AG20443 (cell line): ENCODE measurements at regions not wholly inside any gene's neighbourhood (a gene's known extent, or its start where the extent isn't known, plus 50 kb on each side); places are given as distances from the start of the nearest gene placed in this dataset.

Source experiments
- DNase-seq: peaks from one replicate; pipeline ENCODE4 v3.0.0; 2012; ENCODE audit warnings: low spot score, mixed read lengths

DNA sequence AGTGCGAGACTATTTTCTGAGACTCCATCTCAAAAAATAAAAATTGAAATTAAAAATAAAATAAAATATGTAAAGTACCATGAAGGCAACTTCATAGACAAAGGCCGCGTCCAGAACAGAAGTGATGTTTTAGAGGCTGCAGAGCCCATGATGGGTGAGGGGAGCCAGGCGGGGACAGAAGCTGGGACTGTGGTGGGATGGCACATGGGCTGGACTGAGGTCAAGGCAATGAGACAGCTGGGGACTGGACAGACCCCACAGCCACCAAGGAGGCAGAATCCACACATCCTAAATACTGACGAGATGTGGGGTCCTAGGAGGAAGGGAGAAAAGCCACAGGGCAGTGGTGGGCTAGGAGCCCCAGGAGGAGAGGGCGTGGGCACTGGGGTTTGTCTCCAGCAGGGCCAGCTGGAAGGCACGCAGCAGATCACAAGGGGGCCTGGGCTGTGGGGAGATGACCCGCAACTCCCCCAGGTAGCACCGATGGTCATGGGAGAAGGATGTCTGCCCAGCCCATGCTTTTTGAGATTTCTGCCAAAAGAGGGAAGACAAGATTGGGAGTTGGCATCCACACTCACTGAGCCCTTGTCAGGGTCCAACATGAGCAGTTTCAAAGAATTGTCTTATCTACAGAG is 74.3 kb downstream of the KCNF1 start:
- DNase-seq = no peak

DNA sequence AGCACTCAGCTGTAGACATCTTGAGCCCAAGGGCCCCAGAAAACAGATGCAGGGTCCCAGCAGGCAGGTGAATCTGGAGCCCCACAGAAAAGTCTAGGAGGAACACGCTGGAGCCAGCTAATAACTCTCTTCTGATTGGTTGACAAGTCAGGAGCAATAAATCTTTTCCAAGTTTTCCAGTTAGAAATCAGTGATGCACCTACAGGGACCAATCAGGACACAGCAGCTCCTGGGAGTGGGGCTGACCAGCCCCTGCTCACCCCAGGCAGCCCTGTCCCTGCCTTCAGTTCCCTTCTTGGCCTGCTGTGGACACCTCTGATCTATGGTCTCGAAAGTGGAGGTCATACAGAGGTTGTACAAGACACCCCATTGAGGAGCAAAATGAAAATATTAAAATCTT is 75.7 kb downstream of the KCNF1 start:
- no peak for DNase-seq

DNA sequence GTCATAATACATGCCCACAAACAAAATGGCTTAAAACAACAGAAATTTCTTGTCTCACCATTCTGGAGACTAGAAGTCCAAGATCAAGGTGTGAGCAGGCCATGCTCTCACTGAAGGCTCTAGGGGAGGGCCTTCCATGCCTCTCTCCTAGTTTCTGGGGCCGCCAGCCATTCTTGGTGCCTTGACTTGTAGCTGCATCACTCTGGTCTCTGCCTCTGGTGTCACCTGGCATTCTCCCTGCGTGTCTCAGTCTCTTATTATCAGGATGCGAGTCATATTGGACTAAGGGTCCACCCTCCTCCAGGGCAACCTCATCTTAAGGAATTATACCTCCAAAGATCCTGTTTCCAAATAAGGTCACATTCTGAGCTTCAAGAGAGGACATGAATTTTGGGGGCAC is 76.1 kb downstream of the KCNF1 start:
- no peak for DNase-seq

DNA sequence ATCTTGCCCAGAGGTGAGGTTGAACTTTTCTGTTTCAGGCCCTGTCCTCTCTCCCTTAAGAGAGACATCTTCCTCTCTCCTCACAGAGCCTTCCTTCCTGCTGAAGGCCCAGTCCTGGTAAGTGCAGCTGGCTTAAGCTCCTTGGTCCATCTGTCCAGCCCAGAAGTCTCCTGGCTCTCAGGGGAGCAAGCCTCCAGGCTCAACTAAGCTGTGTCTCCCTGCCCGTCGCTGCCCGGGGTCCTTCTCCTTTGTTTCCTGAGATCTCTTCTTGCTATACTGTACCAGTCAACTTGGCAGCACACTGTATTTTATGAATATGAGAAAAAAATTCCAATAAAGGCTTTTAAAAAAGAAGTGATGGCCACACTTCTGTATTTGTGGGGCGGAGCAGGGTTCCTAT is 77.4 kb downstream of the KCNF1 start:
- no peak for DNase-seq

DNA sequence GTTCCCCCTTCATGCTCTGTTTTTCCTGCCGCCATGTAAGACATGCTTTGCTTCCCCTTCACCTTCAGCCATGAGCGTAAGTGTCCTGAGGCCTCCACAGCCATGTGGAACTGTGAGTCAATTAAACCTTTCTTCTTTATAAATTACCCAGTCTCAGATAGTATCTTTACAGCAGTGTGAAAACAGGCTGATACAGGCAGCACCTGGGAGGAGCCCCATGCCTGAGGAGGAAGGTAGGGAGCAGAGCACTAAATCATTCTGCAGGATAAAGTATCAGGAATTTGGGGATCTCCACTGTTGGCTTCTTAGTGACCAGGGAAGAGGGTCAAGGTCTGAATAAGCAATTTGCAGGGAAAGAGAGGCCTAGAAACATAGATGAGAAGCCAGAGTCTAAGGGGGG is 78.0 kb downstream of the KCNF1 start:
- no peak for DNase-seq

DNA sequence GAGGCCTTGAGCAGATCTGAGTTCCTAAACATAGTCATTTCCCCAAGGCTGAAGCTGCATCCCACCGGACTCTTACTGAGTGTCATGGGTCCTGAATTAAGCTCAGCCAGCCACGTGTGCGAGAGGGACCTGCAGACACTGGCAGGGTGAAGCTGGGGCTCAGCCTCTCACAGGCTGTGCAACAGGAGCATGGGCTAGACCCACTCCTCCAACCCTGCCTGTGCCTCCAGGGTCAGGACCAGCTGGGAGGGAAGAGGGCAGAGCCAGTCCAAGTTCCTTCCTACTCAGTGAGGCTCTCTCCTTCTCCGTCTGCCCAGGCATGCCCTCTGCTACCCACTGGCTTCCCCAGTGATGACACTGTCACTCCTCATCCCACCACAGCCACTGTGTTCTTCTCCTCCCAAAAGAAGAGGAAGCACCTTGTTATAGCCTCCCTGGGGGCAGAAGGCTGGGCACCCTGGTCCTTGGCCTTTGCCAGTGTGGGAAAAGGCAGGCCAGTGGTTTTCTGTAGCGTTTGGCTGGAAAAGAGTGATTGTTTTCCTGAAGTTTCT is 78.9 kb downstream of the KCNF1 start:
- DNase-seq = no peak

DNA sequence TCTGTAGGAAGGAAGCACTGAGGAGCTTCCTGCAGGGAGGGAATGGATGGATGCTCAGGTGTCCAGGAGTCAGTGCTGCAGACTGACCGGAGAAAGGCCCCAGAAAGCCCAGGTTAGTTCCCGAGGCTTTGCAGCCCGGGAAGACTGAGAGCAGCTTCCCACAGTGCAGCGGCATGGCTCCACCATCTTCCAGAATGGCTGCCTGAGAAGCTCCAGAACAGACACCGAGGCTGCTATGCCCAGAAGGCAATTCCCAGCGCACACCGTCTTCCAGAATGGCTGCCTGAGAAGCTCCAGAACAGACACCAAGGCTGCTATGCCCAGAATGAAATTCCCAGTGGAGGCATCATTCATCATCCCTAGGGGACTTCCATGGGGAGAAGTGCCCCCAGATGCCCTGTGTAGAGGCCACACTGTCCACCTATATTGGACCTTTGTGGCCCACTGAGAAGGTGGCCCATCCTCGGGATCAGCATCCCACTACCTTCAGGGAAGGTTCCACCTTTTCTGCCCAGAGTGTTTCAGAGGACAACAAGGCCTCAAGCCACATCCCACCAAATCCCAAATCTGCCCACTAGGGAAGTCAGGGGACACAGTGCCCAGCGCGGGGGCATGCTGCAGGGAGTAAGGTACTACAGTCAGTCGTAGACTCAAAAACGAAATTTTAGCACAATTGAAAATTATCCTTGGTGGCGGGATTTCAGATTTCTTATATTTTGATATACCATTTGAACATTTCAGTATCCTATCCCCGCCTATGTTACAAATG is 80.5 kb downstream of the KCNF1 start:
- DNase-seq = no peak

DNA sequence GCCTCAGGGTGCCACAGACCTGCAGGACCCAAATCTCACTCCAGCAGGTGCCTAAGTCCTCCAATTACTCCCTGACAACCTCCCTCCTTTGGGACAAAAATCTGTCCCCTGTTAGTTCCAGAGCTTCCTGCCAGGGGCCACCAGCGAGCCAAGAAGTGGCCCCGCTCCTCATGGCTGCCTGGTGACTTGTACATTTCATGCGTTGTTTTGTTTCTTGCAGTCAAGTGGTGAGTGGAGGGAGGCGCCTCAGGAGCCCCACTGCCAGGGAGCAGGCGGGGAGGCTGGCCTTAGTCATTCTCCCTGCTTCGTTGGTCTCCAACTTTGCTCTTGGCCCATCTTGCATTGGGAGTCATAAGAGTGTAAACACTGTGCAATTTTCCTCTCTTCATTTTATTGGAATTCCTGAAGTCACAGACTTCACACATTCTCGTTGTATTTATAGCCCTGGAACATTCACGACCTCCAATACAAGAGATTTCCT is 81.3 kb downstream of the KCNF1 start:
- DNase-seq = peak; percentile 82

DNA sequence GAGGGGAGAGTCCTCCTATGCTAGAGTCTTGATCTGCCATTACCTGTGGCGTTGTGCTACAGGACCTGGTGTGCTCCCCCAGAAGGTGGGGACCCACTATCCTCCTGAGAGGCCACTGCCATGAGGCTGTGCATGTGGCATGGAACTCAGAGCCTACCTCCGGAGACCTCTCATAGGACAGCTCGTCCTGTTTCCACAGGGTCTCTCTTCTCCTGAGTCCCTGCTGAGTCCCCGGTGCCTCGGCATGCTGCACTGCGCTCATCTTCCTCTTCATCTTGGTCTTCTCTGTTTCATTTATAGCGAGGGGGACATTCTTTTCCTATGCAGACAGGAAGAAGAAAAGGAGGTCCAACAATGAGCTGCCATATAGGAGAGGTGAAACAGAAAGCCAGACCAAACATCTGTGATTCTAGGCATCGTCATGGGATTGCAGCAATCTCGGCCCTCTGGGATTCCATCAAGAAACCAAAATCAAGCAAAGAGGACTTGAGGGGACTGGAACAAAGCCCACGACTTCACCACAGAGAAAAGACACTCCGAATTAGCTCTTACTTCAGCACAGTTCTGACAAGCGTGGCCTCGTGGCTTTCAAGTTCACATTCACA is 83.7 kb downstream of the KCNF1 start:
- DNase-seq = no peak

DNA sequence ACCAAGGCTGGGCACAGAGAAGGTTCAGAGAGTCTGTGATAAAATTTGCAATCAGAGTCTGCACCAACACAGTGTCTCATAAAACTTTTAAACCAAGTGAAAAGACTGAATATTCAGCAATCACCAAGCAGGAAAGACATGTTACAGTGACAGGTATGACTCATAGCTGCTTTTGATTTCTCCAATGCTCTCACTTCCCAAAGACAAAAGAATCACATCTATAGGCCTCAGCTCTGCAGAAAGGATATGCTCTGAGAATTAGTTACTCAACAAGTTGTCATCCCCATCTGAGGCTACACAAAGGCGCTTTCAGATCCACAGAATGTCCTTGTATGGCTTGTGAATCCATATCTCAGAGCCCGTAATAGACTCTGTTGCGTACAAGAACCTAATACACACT is 92.5 kb downstream of the KCNF1 start:
- DNase-seq = no peak

DNA sequence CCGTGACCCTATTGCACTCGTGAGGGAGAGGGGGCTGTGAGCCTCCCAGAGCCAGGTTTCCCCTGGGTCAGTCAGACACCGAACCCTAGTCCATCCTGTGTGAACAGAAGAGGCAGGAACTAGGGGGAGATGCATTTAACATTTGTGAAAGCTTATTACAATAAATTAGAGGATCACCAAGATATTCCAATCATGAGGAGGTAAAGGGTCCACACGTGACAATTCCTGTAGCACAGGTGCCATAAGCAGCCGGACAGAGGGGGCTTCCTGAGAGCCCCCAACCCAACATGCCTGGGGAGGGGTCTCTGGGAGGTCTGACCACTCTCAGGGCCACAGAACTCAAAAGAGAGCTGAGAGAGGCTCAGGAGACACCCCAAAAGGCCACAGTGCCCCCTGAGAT is 93.3 kb downstream of the KCNF1 start:
- no peak for DNase-seq

DNA sequence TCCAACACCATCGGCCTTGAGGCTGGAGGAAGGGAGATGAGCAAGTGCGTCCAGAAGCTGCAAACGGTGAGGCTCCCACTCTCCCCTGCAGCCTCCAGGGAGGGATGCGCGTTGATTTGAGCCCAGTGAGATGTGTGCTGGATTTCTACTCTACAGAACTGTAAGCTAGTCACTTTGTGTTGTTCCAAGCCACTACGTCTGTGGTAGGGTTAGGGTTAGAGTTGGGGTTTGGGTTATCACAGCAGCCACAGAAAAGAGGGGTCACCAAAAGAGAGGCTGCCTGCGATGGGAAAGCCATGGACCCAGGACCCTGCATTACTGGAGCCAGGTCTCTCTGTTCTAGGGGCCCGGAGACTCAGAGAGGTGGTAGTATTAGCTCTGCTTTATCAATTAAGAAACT is 94.5 kb downstream of the KCNF1 start:
- no peak for DNase-seq

DNA sequence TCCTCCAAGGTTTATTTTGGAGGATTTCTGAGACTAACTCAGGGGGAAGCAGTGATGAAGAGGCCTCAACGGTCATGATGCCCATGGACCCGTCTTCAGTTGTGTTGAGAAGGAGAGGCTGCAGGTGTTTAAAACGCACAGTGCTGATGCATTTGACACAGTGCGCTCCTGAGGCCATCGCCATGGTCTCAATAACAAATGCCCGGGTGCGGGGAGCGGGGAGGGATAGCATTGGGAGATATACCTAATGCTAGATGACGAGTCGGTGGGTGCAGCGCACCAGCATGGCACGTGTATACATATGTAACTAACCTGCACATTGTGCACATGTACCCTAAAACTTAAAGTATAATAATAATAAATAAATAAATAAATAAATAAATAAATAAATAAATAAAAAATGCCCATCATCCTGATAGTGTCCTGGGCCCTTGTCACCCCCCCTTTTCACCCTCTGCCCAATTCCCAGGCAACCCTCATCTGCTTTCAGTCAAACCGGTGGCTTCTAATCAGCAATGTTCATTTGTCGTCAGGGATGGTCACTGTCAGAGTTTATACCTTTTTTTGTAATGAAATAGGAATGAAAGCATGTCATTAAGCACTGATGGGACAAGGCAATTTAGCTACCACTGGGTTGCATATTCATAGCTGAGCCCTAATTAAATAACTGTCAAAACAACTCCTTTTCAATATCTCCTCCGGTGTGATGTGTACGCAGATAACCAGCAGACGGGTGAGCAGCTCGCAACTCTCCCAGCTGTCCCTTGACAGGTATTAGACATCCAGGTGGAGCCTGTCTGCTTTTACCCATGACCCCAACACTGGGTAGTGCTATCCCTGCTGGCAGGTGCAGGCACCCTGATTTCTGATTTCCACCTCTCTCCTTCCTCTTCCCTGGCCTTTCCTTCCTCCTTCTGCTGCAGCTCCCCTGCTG is 95.9 kb downstream of the KCNF1 start:
- DNase-seq = no peak

DNA sequence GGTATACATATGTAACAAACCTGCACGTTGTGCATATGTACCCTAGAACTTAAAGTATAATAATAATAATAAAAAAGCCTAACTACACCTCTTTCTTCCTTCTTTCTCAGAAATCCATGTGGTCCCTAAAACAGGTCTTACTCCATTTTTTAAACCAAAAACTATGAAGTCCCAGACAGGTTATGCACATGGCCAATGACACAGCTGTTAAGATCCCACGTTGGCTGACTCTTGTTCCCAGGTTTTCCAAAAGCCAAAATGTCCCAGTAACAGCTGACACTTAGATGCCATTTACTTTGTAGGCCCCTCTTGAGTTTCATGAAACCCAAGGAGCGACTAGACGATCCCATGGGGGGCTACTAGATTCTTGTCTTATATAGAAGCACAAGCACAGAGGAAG is 97.0 kb downstream of the KCNF1 start:
- no peak for DNase-seq

DNA sequence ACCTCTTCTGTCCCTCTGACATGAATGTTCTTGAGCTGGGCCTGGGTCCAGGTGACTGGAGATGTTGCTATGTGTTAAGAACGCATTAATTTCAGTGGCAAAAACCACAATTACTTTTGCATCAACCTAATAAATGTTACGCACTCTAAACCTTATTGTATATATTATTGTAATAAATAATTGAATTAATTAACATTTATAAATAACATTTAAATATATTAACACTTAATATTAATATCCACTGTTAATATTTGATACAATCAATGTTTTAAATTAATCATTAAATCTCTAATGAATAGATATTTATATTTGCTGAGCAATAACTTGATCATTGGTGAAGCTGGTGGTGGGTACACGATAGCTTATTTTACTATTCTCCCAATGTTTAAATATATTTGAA is 97.4 kb downstream of the KCNF1 start:
- no peak for DNase-seq

DNA sequence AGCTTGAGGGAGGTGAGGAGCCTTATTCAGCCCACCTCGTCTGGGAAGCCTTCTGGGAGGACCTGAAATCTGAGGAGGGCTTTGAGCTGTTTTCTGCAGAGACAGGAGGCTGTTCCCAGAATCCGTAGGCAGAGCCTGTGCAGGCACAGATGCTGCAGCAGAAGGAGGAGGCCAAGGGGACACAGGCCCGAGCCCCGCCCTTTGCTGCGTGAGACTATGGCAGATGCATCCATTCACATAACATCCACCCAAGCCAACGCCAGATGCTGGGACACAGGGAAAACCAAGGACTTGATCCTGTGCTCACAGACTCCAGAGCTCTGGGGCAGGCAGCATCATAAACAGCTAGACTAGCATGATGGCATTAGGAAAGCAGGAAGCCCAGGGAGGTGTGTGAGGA is 98.2 kb downstream of the KCNF1 start:
- DNase-seq = no peak

DNA sequence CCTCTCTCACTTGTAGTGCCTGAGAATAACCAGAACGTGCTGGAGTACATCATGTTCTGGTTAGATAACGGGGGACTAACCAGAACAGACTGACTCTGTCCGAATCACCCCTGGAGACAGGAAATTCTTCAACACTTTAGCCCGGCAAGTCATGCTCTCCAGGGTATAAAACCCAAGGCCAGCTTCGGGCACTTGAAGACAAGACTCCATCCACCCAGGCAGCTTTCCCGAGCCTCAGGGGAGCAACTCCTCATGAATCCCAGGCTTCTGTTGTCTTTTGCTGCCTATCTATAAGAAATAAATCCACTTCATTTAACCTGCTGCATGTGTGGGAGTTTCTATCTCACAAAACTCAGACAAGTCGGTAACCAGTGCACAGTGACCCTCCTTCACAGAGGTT is 99.6 kb downstream of the KCNF1 start:
- no peak for DNase-seq

DNA sequence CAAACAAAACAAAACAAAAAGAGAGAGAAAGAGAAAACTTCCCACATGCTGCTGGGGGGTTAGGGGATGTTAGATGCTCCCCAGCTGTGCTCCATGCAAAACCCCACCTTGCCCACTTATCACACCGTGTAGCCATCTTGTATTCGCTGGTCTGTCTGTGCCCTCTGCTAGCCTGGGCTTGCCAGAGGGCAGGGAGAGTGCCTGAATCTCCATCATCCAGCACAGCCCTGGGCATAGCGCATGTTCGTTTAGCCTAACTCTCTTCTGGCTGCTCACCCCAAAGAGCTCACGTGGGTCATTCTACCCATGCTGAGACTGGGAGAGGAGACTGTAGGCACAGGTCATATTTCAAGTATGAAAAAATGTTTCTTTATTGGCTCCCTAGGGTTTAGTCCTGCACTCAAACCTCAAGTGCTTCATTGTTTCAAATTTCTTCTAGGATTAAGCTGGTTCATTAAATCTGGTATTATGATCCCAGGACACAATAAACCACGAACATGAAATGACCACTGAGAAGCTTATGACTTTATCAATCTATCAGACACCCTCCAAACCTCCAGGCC is 100.5 kb downstream of the KCNF1 start:
- no peak for DNase-seq

DNA sequence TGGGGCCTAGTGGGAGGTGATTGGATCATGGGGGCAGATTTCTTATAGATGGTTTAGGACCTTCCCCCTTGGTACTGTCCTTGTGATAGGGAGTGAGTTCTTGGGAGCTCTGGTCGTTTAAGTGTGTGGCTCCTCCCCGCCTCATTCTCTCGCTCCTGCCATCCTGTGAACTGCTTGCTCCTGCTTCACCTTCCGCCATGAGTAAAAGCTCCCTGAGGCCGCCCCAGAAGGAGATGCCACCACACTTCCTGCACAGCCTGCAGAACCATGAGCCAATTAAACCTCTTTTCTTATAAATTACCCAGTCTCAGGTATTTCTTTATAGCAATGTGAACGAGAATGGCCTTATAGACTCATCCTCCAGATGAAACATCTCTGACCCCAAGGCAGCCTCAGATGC is 101.5 kb downstream of the KCNF1 start:
- DNase-seq = no peak

DNA sequence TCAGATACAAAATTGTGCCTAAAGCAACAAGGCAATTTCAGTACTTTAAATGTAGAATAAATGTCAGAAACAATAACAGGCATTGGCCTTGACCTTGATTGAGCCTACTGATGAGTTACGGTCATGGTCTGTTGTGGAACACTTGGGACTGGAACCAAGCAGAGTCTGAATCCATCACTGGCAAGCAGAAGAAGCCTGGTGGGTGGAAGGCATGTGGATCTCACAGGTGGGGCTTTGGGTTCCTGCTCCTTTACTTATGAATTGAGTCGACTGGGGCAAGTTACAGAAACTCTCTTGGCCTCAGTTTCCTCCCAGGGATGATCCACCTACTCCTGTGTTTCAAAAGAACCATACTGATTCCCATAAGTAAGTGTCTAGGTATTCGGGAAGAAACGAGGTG is 102.3 kb downstream of the KCNF1 start:
- no peak for DNase-seq

DNA sequence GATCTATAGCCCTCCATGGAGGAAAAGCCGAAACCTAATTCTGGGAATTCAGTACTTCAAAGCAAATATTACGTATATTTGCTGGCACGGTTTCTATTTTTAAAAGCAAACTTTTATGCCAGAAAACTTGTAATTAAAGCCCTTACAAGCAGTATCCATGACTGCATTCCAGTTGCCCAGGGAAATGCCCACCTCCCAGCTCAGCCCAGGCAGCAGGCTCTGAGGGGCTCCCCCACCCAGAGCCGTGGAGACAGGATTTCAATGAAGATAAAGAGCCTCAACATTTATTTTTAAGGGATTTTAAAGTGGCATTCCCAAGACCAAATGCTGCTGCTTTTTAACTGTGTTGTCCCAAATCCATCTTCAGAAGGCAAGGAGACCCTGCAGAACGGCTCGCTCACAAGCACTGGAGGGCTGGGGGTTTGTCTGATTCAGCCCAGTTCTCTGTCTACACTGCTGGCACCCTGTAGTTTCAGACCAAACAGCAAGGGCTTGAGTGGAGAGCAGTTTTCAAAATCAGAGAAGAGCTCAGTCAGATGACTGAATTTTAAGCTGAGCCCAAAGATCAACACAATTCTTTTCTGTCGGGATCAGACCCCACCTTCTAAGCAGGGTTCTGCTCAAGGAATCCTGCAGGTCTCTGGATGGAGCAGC is 105.1 kb downstream of the KCNF1 start:
- no peak for DNase-seq
